ENCODE measurements at regions not wholly inside any gene's neighbourhood (a gene's known extent, or its start where the extent isn't known, plus 50 kb on each side); places are given as distances from the start of the nearest gene placed in this dataset.

DNA sequence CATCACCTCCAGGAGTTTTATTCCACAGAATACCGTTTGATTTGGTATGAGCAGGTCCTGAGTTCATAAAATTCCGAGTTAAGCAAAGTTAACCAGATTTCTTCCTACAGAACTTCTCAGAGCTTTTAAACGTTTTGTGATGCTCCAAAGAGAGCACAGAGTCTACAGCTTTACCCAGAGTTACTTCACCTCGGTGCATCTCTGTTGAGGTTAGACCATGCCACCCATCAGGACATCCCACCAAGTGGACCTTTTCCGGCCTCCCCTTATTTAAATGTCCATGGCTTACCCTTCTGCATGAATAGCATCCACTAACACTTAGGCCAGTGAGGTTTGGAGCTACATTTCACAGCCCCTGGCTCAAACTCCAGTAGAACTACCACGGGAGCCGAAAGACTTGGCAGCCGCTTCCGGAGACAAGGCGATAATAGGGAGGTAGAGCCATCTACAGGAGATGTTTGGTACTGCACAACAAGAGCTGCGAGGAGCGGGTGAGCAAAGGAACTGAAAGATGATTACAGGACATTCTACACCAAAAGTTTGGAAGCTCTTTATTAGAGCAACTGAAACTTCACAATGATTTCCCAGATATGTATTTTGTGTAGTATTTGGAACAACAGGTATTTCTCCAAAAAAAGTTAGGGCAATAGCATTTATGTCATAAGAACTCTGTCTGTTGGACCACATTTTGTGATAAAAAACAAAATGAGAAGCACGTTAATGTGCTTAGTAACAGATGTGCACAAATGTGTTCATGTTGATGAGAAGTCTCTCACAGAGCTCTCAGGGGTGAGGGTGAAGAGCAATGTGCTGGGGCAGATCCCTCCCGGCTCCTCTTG lies 174.7 kb downstream of the HERPUD2 start:
- no peak overlapping the region for H2AFZ ChIP-seq (ENCODE audit: low read length)
- H3K4me1 ChIP-seq (ENCODE audit: insufficient read depth, low read length, severe bottlenecking) = no peaks in the 10 kb centered on the region
- no peaks in the 10 kb centered on the region for H3K9me2 ChIP-seq (ENCODE audit: low read depth, low read length)
- H3F3A ChIP-seq (ENCODE audit: insufficient read depth, low read length) = no peaks in the 10 kb centered on the region
- H3K27ac ChIP-seq (ENCODE audit: low read depth, low read length, poor library complexity, severe bottlenecking) = no peak overlapping the region
- no peaks in the 10 kb centered on the region for H3K27me3 ChIP-seq (ENCODE audit: insufficient read depth, low read length)
- no peaks in the 10 kb centered on the region for H3K9me3 ChIP-seq (ENCODE audit: low read length)
- peak overlapping the region; percentile 30; the same call in 1 of the 2 replicates for H3K4me2 ChIP-seq (ENCODE audit: low read length)
- H3K79me2 ChIP-seq (ENCODE audit: insufficient read depth, low read length) = no peaks in the 10 kb centered on the region
- H3K36me3 ChIP-seq (ENCODE audit: insufficient read depth, low read length) = no peaks in the 10 kb centered on the region
- no peaks in the 10 kb centered on the region for H4K20me1 ChIP-seq (ENCODE audit: insufficient read depth, low read length)
- no peak overlapping the region for H3K9ac ChIP-seq (ENCODE audit: low read length)
- TF ChIP-seq EZH2 (IDR thresholded peaks at IDR 0.05; ENCODE audit: borderline replicate concordance, low read length) = no peak
- TF ChIP-seq, protein P1, sequence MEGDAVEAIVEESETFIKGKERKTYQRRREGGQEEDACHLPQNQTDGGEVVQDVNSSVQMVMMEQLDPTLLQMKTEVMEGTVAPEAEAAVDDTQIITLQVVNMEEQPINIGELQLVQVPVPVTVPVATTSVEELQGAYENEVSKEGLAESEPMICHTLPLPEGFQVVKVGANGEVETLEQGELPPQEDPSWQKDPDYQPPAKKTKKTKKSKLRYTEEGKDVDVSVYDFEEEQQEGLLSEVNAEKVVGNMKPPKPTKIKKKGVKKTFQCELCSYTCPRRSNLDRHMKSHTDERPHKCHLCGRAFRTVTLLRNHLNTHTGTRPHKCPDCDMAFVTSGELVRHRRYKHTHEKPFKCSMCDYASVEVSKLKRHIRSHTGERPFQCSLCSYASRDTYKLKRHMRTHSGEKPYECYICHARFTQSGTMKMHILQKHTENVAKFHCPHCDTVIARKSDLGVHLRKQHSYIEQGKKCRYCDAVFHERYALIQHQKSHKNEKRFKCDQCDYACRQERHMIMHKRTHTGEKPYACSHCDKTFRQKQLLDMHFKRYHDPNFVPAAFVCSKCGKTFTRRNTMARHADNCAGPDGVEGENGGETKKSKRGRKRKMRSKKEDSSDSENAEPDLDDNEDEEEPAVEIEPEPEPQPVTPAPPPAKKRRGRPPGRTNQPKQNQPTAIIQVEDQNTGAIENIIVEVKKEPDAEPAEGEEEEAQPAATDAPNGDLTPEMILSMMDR (IDR thresholded peaks at IDR 0.05; ENCODE audit: low read length) = peak; percentile 96
- no peak overlapping the region for H3K4me3 ChIP-seq (ENCODE audit: low read depth, low read length, poor library complexity, severe bottlenecking)

DNA sequence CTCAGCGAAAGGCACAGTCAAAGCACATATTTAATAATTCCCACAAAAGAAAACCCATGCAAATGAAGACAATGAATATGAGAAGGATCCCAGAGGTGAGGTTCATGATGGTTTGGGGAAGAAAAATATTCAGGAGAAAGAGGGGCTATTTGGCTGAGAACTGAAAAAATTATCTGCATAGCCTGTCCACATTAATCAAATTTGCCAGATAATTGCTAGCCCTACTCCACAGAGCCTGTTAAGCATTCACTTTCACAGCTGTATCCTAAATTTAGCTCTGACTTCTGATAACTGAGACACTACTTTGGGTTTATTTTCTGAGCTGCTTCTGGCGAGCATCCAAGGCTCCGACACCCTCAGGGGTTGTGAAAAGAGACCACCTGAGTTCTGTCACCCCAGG lies 176.2 kb downstream of the HERPUD2 start:
- Histone ChIP-seq H3K4me1 (ENCODE audit: insufficient read depth, low read length, severe bottlenecking) (no peaks in the 10 kb centered on the region), H4K20me1 (ENCODE audit: insufficient read depth, low read length) (no peaks in the 10 kb centered on the region), H3K4me2 (ENCODE audit: low read length) (no peak overlapping the region), H3K36me3 (ENCODE audit: insufficient read depth, low read length) (no peaks in the 10 kb centered on the region), H3K27me3 (ENCODE audit: insufficient read depth, low read length) (no peaks in the 10 kb centered on the region), H3K9me3 (ENCODE audit: low read length) (no peaks in the 10 kb centered on the region), H3F3A (ENCODE audit: insufficient read depth, low read length) (no peaks in the 10 kb centered on the region), H2AFZ (ENCODE audit: low read length) (no peak overlapping the region), H3K27ac (ENCODE audit: low read depth, low read length, poor library complexity, severe bottlenecking) (no peak overlapping the region), H3K9me2 (ENCODE audit: low read depth, low read length) (no peaks in the 10 kb centered on the region), H3K4me3 (ENCODE audit: low read depth, low read length, poor library complexity, severe bottlenecking) (no peak overlapping the region), H3K79me2 (ENCODE audit: insufficient read depth, low read length) (no peaks in the 10 kb centered on the region), H3K9ac (ENCODE audit: low read length) (no peak overlapping the region)
- TF ChIP-seq, protein P1 (IDR thresholded peaks at IDR 0.05; ENCODE audit: low read length) = no peak
- TF ChIP-seq EZH2 (IDR thresholded peaks at IDR 0.05; ENCODE audit: borderline replicate concordance, low read length) = no peak

DNA sequence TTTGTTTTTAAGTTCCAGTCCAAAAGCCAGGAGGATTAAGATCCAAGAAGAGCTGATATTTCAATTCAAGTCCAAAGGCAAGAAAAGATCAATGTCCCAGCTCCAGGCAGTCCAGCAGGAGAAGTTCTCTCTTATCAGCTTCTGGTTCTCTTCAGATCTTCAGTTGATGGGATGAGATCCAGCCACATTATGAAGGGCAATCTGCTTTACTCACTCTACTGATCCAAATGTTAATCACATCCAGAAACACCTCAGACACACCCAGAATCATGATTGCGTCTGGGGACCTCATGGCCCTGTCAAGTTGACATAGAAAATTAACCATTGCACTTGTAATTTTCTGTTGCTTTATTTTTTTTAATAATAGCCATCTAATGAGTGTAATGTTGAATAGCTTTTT lies 178.4 kb downstream of the HERPUD2 start:
- Histone ChIP-seq H4K20me1 (ENCODE audit: insufficient read depth, low read length) (no peaks in the 10 kb centered on the region), H3K4me1 (ENCODE audit: insufficient read depth, low read length, severe bottlenecking) (no peaks in the 10 kb centered on the region), H3K4me3 (ENCODE audit: low read depth, low read length, poor library complexity, severe bottlenecking) (no peak overlapping the region), H3K79me2 (ENCODE audit: insufficient read depth, low read length) (no peaks in the 10 kb centered on the region), H3F3A (ENCODE audit: insufficient read depth, low read length) (no peaks in the 10 kb centered on the region), H3K9me3 (ENCODE audit: low read length) (no peaks in the 10 kb centered on the region), H3K4me2 (ENCODE audit: low read length) (no peak overlapping the region), H3K27me3 (ENCODE audit: insufficient read depth, low read length) (no peaks in the 10 kb centered on the region), H2AFZ (ENCODE audit: low read length) (no peak overlapping the region), H3K27ac (ENCODE audit: low read depth, low read length, poor library complexity, severe bottlenecking) (no peak overlapping the region), H3K9ac (ENCODE audit: low read length) (no peak overlapping the region), H3K9me2 (ENCODE audit: low read depth, low read length) (no peaks in the 10 kb centered on the region), H3K36me3 (ENCODE audit: insufficient read depth, low read length) (no peaks in the 10 kb centered on the region)
- TF ChIP-seq, protein P1 (IDR thresholded peaks at IDR 0.05; ENCODE audit: low read length) = no peak
- TF ChIP-seq EZH2 (IDR thresholded peaks at IDR 0.05; ENCODE audit: borderline replicate concordance, low read length) = no peak

All from OCI-LY1 (cell line).